ENCODE measurements at regions not wholly inside any gene's neighbourhood (a gene's known extent, or its start where the extent isn't known, plus 50 kb on each side); places are given as distances from the start of the nearest gene placed in this dataset.

- no peak for TF ChIP-seq TAF1 (IDR thresholded peaks at IDR 0.05; ENCODE audit: borderline replicate concordance, insufficient read depth, low read length)
- no peak for TF ChIP-seq POLR2AphosphoS5 (IDR thresholded peaks at IDR 0.05; ENCODE audit: low read depth, low read length)
- TF ChIP-seq, protein P1, sequence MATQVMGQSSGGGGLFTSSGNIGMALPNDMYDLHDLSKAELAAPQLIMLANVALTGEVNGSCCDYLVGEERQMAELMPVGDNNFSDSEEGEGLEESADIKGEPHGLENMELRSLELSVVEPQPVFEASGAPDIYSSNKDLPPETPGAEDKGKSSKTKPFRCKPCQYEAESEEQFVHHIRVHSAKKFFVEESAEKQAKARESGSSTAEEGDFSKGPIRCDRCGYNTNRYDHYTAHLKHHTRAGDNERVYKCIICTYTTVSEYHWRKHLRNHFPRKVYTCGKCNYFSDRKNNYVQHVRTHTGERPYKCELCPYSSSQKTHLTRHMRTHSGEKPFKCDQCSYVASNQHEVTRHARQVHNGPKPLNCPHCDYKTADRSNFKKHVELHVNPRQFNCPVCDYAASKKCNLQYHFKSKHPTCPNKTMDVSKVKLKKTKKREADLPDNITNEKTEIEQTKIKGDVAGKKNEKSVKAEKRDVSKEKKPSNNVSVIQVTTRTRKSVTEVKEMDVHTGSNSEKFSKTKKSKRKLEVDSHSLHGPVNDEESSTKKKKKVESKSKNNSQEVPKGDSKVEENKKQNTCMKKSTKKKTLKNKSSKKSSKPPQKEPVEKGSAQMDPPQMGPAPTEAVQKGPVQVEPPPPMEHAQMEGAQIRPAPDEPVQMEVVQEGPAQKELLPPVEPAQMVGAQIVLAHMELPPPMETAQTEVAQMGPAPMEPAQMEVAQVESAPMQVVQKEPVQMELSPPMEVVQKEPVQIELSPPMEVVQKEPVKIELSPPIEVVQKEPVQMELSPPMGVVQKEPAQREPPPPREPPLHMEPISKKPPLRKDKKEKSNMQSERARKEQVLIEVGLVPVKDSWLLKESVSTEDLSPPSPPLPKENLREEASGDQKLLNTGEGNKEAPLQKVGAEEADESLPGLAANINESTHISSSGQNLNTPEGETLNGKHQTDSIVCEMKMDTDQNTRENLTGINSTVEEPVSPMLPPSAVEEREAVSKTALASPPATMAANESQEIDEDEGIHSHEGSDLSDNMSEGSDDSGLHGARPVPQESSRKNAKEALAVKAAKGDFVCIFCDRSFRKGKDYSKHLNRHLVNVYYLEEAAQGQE (IDR thresholded peaks at IDR 0.05; ENCODE audit: insufficient read depth in 1 of 2, low read depth in 2 of 2, low read length in 2 of 2) = no peak
- no peak for TF ChIP-seq SIN3A (IDR thresholded peaks at IDR 0.05; ENCODE audit: borderline replicate concordance, insufficient read depth, low read length)
- no peak for TF ChIP-seq FOXP2 (optimal IDR thresholded peaks at IDR 0.05; ENCODE audit: borderline replicate concordance, extremely low read depth, extremely low read length, insufficient read depth)
Observed at GRCh38 chr2:190755772-190756415, 107.0 kb downstream of the NAB1 start.

Measured in PFSK-1 (cell line).